GM20000 (cell line): ENCODE measurements at regions not wholly inside any gene's neighbourhood (a gene's known extent, or its start where the extent isn't known, plus 50 kb on each side); places are given as distances from the start of the nearest gene placed in this dataset.

ENCODE experiments used
- DNase-seq: peaks from one replicate; pipeline ENCODE4 v3.0.0; 2012; ENCODE audit warnings: low spot score
- TF ChIP-seq, protein P1 (sequence below): IDR thresholded peaks from 2 replicates; pipeline ENCODE4 v1.5.1; 2012; ENCODE audit warnings: mild to moderate bottlenecking, control low read depth; ENCODE audit errors: extremely low read depth, missing control alignments

DNA sequence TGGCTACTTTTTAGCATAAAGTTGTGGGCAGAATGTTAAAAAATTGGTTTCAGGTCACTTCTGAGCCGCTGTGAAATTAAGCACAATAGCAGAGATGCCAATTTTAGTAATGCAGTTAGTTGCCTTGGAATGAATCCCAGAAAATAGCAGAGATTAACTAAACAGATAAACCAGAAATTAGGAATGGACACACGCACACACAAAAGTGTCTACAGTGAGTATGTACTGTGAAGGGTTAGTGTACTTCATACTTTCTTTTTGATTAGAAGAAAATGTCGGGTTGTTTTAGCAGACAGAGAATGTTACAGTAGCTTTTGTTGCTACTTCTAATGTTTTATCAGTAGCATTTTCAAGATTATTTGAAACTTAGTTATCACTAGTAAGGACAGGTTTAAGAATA lies 106.7 kb downstream of the LEPR start:
- DNase-seq, result no peak
- TF ChIP-seq, protein P1, sequence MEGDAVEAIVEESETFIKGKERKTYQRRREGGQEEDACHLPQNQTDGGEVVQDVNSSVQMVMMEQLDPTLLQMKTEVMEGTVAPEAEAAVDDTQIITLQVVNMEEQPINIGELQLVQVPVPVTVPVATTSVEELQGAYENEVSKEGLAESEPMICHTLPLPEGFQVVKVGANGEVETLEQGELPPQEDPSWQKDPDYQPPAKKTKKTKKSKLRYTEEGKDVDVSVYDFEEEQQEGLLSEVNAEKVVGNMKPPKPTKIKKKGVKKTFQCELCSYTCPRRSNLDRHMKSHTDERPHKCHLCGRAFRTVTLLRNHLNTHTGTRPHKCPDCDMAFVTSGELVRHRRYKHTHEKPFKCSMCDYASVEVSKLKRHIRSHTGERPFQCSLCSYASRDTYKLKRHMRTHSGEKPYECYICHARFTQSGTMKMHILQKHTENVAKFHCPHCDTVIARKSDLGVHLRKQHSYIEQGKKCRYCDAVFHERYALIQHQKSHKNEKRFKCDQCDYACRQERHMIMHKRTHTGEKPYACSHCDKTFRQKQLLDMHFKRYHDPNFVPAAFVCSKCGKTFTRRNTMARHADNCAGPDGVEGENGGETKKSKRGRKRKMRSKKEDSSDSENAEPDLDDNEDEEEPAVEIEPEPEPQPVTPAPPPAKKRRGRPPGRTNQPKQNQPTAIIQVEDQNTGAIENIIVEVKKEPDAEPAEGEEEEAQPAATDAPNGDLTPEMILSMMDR, result no peak

DNA sequence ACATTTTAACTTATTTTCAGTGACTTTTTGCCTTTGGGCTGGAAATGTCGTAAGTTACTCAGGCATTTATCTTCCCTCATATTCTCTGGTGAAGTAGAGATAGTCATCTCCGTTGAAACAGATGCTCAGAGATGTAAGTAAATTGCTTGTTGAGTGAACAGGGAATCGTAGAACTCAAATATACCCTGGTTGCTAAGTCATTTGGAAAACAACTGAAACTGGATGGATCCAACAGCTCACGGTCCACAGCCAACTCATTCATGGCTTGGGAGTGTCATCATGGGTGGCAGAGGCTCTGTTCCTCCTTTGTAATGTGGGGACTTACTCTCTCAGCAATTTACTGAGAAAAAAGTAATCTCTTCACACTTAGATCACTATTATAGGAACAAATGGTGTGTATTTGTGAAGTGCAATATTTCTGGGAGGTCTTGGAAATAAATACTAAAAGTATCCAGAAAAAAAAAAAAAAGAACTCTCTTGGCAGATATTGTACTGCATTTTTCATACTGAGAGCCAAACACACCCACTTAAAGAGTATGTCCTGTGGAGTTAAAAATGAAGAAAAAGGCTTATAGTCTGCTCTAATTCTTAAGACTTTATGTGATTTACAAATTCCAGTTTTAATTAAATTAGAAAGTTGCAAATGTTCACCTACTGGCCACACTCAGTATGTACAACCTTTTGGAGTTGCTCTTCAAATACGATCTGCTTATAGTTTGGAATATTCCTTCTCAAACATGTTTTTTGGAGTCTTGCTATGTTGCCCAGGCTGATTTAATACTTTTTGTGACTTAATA lies 107.4 kb downstream of the LEPR start:
- no peak for DNase-seq
- TF ChIP-seq, protein P1, result no peak

DNA sequence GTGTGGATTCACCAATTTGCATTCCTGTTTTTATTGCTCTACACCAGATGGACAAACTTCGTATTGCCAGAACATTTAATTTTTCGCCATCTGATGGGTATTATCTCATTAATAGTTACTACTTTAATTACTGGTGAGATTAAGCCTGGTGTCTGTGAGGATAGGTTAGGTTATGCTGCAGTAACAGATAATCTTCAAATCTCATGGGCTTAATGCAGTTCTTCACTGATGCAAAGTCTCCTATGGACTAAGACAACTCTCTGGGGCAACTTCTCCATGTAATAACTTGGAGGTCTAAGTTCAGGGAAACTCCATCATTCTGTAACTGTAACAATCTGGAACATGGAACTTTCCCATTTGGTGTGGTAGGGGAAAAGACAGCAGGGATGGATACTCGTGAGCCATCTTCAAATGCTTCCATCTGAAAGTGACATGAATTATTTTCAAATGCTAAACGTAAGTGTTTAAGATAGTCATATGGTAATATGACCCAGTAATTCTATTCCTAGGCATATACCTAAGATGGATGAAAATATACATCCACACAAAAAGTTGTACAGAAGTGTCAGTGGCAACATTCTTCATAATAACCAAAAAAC lies 111.6 kb downstream of the LEPR start:
- DNase-seq, result no peak
- TF ChIP-seq, protein P1, result no peak

DNA sequence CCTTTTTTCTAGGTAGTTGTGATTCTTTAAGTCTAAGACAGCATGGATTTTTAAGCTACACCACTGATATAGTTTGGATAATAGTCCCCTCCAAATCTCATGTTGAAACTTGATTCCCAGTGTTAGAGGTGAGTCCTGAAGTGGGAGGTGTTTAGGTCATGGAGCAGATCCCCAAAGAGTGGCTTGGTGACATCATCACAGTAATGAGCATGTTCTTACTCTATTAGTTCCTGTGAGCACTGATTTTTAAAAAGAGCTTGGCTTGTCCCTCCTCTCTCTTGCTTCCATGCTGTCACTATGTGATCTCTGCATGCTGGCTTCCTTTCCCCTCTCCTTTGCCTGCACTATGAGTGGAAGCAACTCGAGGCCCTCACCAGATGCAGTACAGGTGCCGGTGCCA lies 115.5 kb downstream of the LEPR start:
- TF ChIP-seq, protein P1, result no peak
- DNase-seq, result no peak

DNA sequence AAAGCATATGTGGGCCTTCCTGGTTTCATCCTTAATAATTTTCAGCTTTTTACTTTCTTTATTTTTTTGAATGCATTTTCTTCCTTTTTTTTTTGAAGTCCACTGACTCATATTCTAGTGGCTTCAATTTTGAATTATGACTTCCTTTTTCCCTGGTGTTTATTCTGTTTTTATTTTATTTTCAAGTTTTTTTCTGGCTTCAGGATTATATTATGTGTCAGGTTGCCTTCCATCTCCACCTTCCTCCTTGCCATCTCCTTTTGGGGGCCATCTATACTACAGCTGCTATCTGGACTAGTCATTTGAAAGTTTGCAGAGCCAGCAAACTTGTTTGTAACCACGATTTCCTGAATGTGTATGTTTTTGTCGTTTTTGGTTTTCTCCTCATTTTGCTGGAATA lies 117.6 kb downstream of the LEPR start:
- TF ChIP-seq, protein P1, result no peak
- DNase-seq, result no peak

DNA sequence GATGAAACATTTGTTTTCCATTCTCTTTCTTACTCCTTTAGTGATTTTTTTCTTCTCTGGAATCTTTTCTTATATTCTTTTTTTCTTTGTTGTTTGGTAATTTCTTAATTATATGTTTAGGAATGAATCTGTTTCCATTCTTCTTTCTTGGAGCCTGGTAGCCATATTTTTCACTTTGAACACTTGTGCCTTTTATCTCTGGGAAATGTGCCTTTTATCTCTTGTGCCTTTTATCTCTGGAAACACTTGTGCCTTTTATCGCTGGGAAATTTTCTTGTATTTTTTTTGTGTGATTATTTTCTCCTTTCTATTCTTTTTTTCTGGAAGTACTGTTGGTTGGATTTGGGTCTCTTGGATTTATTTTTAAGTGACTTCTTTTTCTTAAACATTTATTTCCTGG lies 118.2 kb downstream of the LEPR start:
- no peak for DNase-seq
- TF ChIP-seq, protein P1, result no peak

DNA sequence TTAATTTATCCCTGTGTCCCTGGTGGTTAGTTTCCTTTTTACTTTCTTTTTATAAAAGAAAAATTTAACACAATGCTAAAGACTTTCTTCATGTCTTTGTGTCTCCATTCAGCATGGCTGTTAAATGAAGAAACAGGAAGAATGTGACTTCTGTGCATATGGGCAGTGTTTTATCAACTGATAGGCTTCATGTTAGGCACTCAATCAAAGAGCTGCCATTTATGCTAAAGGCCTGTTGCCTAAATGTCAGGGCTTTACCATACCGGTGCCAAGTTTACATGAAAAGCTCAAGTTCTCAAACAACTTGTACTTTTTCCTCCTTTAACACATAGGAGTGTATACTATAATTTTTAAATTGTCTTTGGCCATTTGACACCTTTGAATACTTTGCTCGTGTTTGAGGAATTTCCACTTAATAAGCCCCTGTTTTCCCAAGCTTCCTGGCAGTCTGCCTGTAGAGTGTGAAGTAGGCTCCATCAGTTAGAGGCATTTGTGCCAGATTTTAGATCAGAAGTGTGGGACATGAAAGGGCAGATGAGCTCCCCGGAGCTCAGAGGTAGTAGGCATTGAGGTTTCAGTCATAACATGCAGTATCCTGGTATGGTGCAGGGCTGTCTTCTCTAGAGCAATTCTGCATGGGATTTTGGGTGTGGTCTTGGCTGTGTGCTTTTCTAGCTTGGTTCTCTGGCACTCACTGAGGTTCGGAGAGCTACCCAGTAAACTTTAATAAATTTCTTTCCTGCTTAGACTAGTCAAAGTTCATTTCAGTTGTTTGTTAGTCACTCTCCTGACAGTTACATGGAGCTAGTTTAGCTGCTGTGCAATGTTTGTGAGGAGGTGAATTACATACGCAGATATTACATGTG lies 119.0 kb downstream of the LEPR start:
- DNase-seq, result no peak
- TF ChIP-seq, protein P1, result no peak
